HT-29 (cell line): ENCODE measurements at regions not wholly inside any gene's neighbourhood (a gene's known extent, or its start where the extent isn't known, plus 50 kb on each side); places are given as distances from the start of the nearest gene placed in this dataset.
"Not testable (repeated sequence)": the region's sequence is repeated elsewhere in the genome, so short reads cannot be mapped to it uniquely, and the experiment has no call there.

Experiments used
- DNase-seq: peaks from one replicate; pipeline ENCODE4 v3.0.0-alpha.2; 2015; ENCODE audit warnings: low spot score

- no peak for DNase-seq
Measured at GRCh38 chr7:66502230-66503035, 126.2 kb upstream of the KCTD7 start.

GRCh38 chr7:66503036-66503370 is 125.7 kb upstream of the KCTD7 start:
- no peak for DNase-seq

- no peak for DNase-seq
Measured at GRCh38 chr7:66503551-66504031, 125.1 kb upstream of the KCTD7 start.

- no peak for DNase-seq
Measured at GRCh38 chr7:66504131-66504530, 124.5 kb upstream of the KCTD7 start.

- no peak for DNase-seq
Measured at GRCh38 chr7:66505009-66505408, 123.7 kb upstream of the KCTD7 start.

GRCh38 chr7:66505531-66506451 is 122.9 kb upstream of the KCTD7 start:
- no peak for DNase-seq

GRCh38 chr7:66506703-66507102 is 122.0 kb upstream of the KCTD7 start:
- DNase-seq = not testable (repeated sequence)

- DNase-seq = no peak
Measured at GRCh38 chr7:66507764-66508296, 120.9 kb upstream of the KCTD7 start.

GRCh38 chr7:66508431-66508830 is 120.2 kb upstream of the KCTD7 start:
- DNase-seq = no peak

GRCh38 chr7:66514050-66514449 is 114.6 kb upstream of the KCTD7 start:
- no peak for DNase-seq

- DNase-seq = no peak
Measured at GRCh38 chr7:66517212-66517909, 111.3 kb upstream of the KCTD7 start.

- DNase-seq = no peak
Measured at GRCh38 chr7:66518151-66518691, 110.5 kb upstream of the KCTD7 start.

- DNase-seq = no peak
Measured at GRCh38 chr7:66521675-66522074, 107.0 kb upstream of the KCTD7 start.

GRCh38 chr7:66522518-66522917 is 106.2 kb upstream of the KCTD7 start:
- DNase-seq = peak; percentile 34

GRCh38 chr7:66523409-66523808 is 105.3 kb upstream of the KCTD7 start:
- no peak for DNase-seq

- DNase-seq = no peak
Measured at GRCh38 chr7:66524738-66525137, 103.9 kb upstream of the KCTD7 start.

- DNase-seq = not testable (repeated sequence)
Measured at GRCh38 chr7:66526782-66527181, 101.9 kb upstream of the KCTD7 start.

GRCh38 chr7:66528652-66529051 is 100.0 kb upstream of the KCTD7 start:
- no peak for DNase-seq

- DNase-seq = no peak
Measured at GRCh38 chr7:66529883-66530610, 98.6 kb upstream of the KCTD7 start.

- no peak for DNase-seq
Measured at GRCh38 chr7:66535414-66536329, 93.0 kb upstream of the KCTD7 start.
